ENCODE measurements at regions not wholly inside any gene's neighbourhood (a gene's known extent, or its start where the extent isn't known, plus 50 kb on each side); places are given as distances from the start of the nearest gene placed in this dataset.

DNA sequence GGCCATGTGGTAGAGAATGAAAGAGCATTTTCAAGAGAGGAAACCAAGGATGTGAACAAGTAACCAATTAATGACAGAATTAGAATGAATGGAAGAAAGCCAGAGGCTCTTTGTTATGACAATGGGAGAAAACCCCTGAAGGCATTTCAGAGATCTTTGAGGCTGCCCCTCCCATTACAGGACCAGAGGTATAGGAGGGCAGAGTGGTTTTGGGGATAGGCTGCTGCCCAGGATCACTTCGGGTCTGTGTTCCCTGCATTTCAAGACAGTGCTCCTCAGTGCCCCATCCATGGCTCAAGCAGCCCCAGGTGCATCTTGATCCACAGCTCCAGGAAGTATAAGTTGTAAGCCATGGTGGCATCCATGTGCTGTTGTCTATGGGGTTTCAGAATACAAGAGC is 124.0 kb upstream of the HPF1 start:
- no peaks in the 10 kb centered on the region for H3K9me3 ChIP-seq (replicated peaks; ENCODE audit: control insufficient read depth, insufficient read depth, low read length)
- ChIA-PET POLR2A (no interaction called here), RAD21 (ENCODE audit: unreplicated experiment) (no interaction called here), CTCF (no interaction called here), SMC1A (ENCODE audit: uncharacterized antibody, unreplicated experiment) (no interaction called here)
- H3K4me1 ChIP-seq (ENCODE audit: control insufficient read depth, insufficient read depth, low read length) = no peaks in the 10 kb centered on the region
- no peaks in the 10 kb centered on the region for H3K79me2 ChIP-seq (ENCODE audit: control insufficient read depth, insufficient read depth, low read length)
- BruUV-seq (replicated peaks) = no TSS peak
- FAIRE-seq = no peak
- H2AFZ ChIP-seq (ENCODE audit: control insufficient read depth, low read depth, low read length) = no peak overlapping the region
- no peak overlapping the region for H3K27ac ChIP-seq (ENCODE audit: control insufficient read depth, insufficient read depth)
- intact Hi-C loops (cut with micrococcal nuclease; ENCODE audit: unreplicated experiment) (no loop called here), in situ Hi-C loops (cut with MboI) (no loop called here)
- no peak overlapping the region for H3K4me3 ChIP-seq
- ATAC-seq = no peak
- H3K9ac ChIP-seq (ENCODE audit: control insufficient read depth, insufficient read depth, low read length) = no peak overlapping the region
- H4K20me1 ChIP-seq (ENCODE audit: control insufficient read depth, insufficient read depth) = no peaks in the 10 kb centered on the region
- TF ChIP-seq TCF3 (IDR thresholded peaks at IDR 0.05; ENCODE audit: borderline replicate concordance, insufficient read depth, low read depth, low read length) = no peak
- TF ChIP-seq, protein P1, sequence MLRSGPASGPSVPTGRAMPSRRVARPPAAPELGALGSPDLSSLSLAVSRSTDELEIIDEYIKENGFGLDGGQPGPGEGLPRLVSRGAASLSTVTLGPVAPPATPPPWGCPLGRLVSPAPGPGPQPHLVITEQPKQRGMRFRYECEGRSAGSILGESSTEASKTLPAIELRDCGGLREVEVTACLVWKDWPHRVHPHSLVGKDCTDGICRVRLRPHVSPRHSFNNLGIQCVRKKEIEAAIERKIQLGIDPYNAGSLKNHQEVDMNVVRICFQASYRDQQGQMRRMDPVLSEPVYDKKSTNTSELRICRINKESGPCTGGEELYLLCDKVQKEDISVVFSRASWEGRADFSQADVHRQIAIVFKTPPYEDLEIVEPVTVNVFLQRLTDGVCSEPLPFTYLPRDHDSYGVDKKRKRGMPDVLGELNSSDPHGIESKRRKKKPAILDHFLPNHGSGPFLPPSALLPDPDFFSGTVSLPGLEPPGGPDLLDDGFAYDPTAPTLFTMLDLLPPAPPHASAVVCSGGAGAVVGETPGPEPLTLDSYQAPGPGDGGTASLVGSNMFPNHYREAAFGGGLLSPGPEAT (IDR thresholded peaks at IDR 0.05; ENCODE audit: low read depth) = no peak
- TF ChIP-seq, protein P2, sequence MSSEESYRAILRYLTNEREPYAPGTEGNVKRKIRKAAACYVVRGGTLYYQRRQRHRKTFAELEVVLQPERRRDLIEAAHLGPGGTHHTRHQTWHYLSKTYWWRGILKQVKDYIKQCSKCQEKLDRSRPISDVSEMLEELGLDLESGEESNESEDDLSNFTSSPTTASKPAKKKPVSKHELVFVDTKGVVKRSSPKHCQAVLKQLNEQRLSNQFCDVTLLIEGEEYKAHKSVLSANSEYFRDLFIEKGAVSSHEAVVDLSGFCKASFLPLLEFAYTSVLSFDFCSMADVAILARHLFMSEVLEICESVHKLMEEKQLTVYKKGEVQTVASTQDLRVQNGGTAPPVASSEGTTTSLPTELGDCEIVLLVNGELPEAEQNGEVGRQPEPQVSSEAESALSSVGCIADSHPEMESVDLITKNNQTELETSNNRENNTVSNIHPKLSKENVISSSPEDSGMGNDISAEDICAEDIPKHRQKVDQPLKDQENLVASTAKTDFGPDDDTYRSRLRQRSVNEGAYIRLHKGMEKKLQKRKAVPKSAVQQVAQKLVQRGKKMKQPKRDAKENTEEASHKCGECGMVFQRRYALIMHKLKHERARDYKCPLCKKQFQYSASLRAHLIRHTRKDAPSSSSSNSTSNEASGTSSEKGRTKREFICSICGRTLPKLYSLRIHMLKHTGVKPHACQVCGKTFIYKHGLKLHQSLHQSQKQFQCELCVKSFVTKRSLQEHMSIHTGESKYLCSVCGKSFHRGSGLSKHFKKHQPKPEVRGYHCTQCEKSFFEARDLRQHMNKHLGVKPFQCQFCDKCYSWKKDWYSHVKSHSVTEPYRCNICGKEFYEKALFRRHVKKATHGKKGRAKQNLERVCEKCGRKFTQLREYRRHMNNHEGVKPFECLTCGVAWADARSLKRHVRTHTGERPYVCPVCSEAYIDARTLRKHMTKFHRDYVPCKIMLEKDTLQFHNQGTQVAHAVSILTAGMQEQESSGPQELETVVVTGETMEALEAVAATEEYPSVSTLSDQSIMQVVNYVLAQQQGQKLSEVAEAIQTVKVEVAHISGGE (CRISPR knock-in tag; IDR thresholded peaks at IDR 0.05) = no peak
- TF ChIP-seq, protein P3, sequence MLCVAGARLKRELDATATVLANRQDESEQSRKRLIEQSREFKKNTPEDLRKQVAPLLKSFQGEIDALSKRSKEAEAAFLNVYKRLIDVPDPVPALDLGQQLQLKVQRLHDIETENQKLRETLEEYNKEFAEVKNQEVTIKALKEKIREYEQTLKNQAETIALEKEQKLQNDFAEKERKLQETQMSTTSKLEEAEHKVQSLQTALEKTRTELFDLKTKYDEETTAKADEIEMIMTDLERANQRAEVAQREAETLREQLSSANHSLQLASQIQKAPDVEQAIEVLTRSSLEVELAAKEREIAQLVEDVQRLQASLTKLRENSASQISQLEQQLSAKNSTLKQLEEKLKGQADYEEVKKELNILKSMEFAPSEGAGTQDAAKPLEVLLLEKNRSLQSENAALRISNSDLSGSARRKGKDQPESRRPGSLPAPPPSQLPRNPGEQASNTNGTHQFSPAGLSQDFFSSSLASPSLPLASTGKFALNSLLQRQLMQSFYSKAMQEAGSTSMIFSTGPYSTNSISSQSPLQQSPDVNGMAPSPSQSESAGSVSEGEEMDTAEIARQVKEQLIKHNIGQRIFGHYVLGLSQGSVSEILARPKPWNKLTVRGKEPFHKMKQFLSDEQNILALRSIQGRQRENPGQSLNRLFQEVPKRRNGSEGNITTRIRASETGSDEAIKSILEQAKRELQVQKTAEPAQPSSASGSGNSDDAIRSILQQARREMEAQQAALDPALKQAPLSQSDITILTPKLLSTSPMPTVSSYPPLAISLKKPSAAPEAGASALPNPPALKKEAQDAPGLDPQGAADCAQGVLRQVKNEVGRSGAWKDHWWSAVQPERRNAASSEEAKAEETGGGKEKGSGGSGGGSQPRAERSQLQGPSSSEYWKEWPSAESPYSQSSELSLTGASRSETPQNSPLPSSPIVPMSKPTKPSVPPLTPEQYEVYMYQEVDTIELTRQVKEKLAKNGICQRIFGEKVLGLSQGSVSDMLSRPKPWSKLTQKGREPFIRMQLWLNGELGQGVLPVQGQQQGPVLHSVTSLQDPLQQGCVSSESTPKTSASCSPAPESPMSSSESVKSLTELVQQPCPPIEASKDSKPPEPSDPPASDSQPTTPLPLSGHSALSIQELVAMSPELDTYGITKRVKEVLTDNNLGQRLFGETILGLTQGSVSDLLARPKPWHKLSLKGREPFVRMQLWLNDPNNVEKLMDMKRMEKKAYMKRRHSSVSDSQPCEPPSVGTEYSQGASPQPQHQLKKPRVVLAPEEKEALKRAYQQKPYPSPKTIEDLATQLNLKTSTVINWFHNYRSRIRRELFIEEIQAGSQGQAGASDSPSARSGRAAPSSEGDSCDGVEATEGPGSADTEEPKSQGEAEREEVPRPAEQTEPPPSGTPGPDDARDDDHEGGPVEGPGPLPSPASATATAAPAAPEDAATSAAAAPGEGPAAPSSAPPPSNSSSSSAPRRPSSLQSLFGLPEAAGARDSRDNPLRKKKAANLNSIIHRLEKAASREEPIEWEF (IDR thresholded peaks at IDR 0.05; ENCODE audit: insufficient replicate concordance, low read depth, low read length) = no peak
- H3K36me3 ChIP-seq (ENCODE audit: control insufficient read depth in 2 of 2, insufficient read depth in 2 of 2, low read length in 1 of 2) = no peaks in the 10 kb centered on the region
- 0% methylated on average over 1 of the region's 1 CpG for WGBS (ENCODE audit: insufficient coverage, insufficient replicate concordance, low lambda C conversion rate, missing lambda C conversion rate)
- H3K27me3 ChIP-seq (replicated peaks in 1 of 2; ENCODE audit: control insufficient read depth in 2 of 2, insufficient read depth in 2 of 2, low read length in 1 of 2) = no peaks in the 10 kb centered on the region
- no peak overlapping the region for H3K4me2 ChIP-seq (ENCODE audit: control insufficient read depth, insufficient read depth)
- no peak for DNase-seq (ENCODE audit: low read depth, low spot score)

Data from GM12878 (cell line).